ENCODE measurements at regions not wholly inside any gene's neighbourhood (a gene's known extent, or its start where the extent isn't known, plus 50 kb on each side); places are given as distances from the start of the nearest gene placed in this dataset.
"Not testable (repeated sequence)": the region's sequence is repeated elsewhere in the genome, so short reads cannot be mapped to it uniquely, and the experiment has no call there.

DNA sequence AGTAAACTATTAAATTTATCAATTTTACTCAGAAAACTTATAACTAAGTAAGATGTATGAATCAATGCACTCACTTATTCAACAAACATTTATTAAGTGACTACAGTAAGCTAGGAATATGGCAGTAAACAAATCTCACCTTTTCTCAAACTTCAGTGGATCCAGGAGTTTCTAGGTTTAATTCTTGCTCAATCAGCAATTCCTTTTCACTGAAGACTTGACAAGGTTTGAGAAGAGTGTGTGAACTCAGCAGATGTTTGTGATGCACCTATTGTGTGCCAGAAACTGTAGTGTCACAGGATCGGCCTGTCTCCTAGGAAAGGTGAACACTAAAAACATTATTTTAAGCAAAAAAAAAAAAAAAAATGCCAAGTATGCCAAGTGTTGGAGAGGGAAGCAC is 167.8 kb downstream of the ALG10 start:
- DNase-seq (ENCODE audit: low spot score): no peak

- DNase-seq (ENCODE audit: low spot score): no peak
These were observed 176.6 kb downstream of the ALG10 start for GRCh38 chr12:34198924-34199323.

- DNase-seq (ENCODE audit: low spot score): no peak
These were observed 181.7 kb downstream of the ALG10 start for GRCh38 chr12:34203866-34204620.

DNA sequence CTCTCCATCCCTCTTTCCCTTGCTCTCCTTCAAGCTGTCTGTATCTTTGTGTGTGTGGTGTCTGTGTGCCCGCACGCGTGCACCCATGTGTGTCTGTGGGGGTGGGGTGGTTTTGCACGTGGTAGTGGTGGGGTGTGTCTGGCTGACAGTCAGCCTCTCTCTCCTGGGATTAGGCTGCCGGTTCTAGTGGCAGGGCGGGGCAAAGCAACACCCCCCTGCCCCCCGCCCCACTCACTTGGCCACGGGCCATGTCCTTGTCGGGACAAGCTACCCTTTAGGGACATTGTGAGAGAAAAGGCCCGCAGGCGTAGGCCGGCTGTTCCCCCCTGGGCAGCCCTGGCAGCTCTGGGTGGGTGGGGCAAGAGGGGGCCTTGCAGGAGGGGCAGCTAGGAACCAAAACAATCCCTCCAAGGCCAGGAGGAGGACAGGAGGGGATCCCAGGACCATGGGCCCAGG is 182.6 kb downstream of the ALG10 start:
- no peak for DNase-seq (ENCODE audit: low spot score)

DNA sequence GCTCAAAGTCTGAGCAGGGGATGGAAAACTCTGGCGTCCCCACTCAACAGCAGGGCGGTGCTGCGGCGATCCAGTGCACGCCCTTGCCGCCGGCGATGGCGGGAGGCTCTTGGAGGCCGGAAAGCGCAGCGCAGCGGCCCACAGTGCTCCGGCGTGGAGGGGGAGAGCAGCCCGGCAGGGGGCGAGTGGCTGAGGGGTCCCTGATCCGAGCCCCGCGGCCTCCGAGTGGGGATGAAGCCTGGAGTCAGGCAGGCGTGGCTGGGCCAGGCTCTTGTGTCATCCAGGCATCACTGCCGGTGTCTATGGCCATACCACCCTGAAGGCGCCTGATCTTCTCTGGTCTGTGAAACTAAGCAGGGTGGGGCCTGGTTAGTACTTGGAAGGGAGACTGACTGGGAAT is 183.1 kb downstream of the ALG10 start:
- DNase-seq (ENCODE audit: low spot score): no peak

DNA sequence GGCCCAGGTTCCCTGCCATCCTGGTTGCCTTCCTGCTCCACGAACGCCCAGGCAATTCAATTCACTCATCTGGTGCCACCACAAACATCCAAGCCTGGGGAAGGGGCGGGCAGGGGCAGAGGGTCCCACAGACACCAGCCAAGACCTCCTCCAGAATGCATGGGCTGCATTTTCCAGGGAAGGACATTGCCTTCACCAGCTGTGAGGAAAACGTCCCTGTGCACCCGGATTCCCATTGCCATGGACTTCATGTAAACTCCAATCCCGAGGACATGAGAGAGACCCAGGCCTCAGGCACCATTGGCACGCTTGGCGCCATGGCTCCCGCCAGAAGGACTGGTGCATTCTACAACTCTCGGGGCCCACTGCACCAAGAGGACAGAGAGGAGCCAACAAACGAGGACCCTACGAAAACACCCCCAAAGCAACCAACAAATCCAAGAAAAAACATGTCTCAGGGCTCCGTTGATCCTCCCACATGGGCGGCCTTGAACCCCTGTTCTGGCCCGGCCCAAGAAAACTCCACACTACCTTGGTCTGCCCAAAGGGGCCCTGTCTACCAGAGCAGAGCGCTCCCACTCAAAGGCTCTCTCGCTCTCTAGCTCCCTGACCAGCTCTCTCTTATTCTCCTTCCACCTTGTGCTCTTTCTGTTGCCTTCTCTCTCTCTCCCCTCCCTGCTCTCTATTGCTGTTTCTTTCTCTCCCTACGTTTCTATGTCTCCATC is 183.9 kb downstream of the ALG10 start:
- no peak for DNase-seq (ENCODE audit: low spot score)

DNA sequence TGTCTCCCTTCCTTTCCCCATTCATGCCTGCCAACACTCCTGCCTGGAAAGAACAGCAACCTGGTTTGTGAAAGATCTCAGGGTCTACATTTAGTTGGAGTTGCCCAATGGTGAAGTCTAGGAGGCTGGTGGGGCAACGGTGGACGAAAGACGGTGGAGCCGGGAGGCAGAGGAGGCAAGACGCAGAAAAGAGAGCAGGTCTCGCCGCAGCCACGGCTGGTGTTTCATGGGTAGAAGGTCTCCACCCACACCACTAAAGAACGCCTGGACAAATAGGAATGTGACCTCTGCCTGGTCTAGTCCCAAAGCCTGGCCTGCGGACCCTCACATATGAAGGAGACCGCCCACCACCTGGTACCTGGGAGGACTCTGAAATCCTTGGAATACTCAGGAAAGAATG is 185.6 kb downstream of the ALG10 start:
- no peak for DNase-seq (ENCODE audit: low spot score)

DNA sequence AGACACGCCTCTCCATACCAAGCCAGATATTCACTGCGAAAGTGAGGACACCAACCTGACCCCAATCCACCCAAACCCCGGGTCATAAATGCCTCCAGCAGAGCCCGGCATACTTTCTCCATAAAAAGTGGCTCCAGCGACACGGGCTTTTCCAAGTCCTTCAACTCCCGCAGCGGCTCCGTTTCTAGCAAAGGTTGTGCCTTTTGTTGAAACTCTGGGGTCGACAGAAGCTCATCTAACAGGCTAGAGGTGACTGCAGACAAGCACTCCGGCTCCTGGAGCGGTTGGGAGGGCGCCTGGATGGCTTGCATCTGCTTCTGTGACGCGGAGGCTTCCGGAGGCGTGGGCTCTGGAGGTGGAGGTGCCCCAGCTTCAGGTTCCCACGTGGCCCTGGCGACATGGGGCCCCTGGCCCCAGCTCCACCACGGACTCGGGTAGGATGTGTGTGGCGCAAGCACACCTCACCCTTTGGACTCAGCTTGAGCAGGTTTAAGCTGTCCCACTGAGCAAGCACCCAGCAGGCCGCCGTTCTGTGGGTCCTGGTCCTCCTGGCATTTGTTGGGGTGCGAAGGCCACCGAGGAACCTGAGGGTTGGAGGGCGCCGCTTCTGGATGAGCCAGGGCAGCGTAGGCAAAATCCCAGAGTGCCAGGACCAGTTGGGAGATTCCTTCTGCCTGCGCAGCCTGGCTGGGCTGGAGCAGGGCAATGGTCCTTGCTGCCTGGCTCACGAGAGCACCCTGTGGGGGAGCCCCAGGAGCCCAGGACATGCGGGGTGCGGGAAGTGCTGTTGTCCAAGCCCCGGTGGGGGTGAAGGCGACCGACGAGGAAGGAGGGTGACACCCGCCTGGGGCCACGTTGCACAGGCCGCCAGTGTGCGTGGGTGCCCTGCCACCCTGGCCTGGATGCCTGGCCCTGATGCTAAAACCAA is 186.3 kb downstream of the ALG10 start:
- no peak for DNase-seq (ENCODE audit: low spot score)

DNA sequence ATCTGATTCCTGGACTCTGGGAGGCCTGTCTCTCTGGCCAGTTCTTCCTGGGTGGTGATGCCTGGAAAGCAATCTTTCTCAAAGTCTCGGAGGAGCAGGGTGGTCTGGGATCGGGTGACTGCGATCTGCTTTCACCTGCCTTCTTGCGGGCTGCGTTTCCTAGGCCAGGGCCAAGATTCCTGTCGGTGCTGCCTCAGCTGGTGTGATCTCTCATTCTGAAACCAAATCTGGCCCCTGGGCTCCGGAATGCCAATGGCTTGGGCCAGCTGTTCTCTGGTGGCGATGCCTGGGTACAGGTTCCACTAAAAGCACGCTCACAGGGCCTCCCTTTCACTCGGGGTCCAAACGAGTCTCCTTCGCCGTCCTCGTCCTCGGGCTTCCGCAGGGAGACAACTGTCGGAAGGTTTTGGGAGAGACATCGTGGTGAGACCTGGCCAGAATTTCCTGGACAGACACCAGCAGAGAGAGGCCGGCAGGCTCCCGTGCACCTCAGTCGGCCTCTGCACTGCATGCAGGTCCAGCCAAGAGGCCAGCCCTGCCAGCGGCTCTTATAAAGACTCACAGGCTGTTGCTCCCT is 187.1 kb downstream of the ALG10 start:
- no peak for DNase-seq (ENCODE audit: low spot score)

DNA sequence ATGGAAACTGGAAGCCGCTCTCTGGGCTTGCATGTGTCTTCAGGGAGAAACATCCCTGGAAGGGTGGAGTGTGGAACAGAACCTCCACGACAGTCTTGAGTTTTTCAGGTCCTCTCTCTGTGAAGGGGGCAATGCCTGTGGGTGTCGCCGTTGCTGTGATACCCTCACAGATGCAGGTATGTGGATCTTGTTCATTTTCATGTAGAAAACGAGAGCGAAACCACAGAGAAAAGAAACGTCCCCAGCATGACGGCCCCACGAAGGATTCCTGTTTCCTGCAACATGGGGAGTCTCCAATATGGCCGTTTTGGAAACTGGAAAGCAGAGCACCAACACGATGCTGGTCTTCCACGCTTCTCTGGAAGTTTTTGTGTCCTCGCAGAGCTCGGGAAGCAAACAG is 187.9 kb downstream of the ALG10 start:
- no peak for DNase-seq (ENCODE audit: low spot score)

DNA sequence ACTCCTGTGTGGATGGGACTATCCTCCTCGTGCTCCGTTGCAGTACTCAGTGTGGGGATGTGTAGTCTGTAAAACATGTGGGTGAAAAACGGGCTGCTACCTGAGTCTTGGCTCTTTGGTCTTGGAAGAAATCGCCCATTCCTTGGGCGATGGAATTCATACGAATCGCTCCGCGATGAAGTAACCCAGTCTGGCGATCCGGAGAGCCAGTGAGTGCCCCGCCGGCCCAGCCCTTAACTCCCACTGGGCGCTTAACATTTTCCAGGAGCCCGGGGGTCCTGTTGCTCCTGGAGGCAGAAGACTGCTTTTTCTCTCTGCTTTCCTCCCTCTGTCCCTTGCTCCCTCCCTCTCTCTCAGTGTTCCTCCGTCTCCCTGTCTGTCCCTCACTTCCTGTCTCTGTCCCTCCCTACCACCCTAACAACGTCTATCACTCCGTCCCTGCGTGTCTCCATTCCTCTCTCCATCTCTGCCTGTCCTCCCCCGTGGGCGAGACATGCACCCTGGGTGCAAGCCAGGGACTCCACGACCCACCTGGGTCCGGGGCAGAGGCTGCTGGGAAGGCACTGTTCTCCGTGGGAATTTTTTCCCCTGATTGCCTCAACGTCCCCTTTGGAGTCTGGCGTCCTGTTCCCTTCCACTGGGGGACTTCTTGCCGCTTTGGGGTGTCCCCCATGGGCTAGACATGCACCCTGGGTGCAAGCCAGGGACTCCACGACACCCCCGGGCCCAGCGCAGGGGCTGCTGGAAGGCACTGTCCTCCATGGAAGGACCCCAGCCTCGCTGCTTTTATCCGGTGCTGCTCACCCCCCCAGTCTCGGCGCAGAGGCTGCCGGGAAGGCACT is 188.6 kb downstream of the ALG10 start:
- DNase-seq (ENCODE audit: low spot score): no peak

DNA sequence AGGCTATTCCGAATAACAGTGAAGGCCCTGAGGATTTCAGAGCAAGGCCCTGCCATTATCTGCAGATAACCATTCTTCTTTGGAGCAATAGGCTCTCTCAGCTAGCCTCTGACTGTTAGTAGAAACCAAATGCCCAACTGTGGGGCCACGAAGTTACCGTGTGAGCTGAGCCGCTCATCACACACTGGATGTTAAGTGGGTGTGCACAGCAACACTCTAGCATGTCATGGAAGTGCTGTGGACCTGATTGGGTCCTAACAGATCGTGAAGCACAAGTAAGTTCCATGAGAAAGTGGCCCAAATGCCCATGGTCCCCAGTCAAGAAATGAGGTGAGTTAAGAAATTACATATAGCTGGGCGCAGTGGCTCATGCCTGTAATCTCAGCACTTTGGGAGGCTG is 190.4 kb downstream of the ALG10 start:
- no peak for DNase-seq (ENCODE audit: low spot score)

DNA sequence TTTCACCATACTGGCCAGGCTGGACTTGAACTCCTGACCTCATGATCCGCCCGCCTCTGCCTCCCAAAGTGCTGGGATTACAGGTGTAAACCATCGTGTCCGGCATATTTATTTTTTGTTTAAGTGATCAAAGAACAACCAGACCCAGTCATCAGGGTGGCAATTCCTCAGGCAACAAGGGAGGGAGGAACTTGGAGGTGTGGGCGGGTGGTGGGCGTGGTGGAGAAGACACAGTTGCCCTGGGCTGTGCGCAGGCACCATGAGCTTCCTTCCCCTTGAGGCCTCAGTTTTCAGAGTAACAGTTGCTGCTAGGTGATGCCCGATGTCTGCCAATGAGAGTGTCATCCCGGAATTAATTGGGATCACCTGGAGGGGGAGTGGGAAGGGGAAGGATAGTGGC is 191.7 kb downstream of the ALG10 start:
- no peak for DNase-seq (ENCODE audit: low spot score)

DNA sequence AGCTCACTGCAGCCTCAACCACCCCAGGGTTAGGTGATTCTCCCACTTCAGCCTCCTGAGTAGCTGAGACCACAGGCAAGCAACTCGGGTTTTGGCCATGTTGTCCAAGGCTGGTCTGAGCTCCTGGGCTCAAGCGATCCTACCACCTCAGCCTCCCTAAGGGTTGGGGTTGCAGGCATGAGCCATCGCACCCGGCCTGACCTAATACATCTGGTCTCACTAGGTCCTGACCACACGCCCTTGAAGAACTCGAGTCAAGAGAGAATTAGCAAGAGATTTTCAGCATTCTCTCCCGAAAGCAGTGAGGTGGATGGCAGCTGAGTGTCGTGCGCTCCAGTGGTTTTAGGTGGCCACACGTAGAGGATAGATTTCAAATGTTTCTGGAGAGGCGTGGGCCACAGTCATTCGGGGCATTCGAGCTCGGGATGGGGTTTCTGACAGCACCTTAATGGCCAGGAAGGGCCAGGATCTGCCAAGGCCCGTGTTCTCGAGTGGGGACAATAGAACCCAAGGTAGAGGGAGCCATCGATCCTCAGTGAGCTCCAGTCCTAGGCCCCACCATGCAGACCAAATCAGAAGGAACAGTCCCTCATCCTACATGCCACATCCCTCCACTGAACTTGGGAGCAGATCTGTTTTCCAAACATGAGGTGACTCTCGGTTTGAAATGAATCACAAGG is 193.1 kb downstream of the ALG10 start:
- no peak for DNase-seq (ENCODE audit: low spot score)

- no peak for DNase-seq (ENCODE audit: low spot score)
These were observed 193.6 kb downstream of the ALG10 start for GRCh38 chr12:34215893-34216285.

- DNase-seq (ENCODE audit: low spot score): no peak
These were observed 195.4 kb downstream of the ALG10 start for GRCh38 chr12:34217660-34218059.

GRCh38 chr12:34218193-34219045 is 196.1 kb downstream of the ALG10 start:
- DNase-seq (ENCODE audit: low spot score): peak; percentile 48

GRCh38 chr12:34219046-34219770 is 196.9 kb downstream of the ALG10 start:
- no peak for DNase-seq (ENCODE audit: low spot score)

DNA sequence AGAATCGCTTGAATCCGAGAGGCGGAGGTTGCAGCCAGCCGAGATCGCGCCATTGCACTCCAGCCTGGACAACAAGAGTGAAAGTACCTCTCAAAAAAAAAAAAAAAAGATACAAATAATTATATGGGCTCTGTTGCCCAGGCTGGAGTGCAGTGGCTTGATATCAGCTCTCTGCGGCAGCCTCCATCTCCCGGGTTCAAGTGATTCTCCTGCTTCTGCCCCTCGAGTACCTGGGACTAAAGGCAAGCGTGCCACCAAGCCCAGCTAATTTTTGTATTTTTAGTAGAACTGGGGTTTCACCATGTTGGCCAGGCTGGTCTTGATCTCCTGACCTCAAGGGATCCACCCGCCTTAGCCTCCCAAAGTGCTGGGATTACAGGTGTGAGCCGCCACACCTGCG is 197.8 kb downstream of the ALG10 start:
- DNase-seq (ENCODE audit: low spot score): not testable (repeated sequence)
